ENCODE measurements at regions not wholly inside any gene's neighbourhood (a gene's known extent, or its start where the extent isn't known, plus 50 kb on each side); places are given as distances from the start of the nearest gene placed in this dataset.

- TF ChIP-seq, protein P1, sequence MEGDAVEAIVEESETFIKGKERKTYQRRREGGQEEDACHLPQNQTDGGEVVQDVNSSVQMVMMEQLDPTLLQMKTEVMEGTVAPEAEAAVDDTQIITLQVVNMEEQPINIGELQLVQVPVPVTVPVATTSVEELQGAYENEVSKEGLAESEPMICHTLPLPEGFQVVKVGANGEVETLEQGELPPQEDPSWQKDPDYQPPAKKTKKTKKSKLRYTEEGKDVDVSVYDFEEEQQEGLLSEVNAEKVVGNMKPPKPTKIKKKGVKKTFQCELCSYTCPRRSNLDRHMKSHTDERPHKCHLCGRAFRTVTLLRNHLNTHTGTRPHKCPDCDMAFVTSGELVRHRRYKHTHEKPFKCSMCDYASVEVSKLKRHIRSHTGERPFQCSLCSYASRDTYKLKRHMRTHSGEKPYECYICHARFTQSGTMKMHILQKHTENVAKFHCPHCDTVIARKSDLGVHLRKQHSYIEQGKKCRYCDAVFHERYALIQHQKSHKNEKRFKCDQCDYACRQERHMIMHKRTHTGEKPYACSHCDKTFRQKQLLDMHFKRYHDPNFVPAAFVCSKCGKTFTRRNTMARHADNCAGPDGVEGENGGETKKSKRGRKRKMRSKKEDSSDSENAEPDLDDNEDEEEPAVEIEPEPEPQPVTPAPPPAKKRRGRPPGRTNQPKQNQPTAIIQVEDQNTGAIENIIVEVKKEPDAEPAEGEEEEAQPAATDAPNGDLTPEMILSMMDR (IDR thresholded peaks at IDR 0.05): no peak
- no peak for TF ChIP-seq EP300 (IDR thresholded peaks at IDR 0.05)
Measured at GRCh38 chr4:173769568-173769967, 239.5 kb upstream of the HAND2 start.
